HG02610 (cell line): ENCODE measurements at regions not wholly inside any gene's neighbourhood (a gene's known extent, or its start where the extent isn't known, plus 50 kb on each side); places are given as distances from the start of the nearest gene placed in this dataset.
"Not testable (repeated sequence)": the region's sequence is repeated elsewhere in the genome, so short reads cannot be mapped to it uniquely, and the experiment has no call there.

Experiments
- ATAC-seq: cut with Tn5 transposase; IDR thresholded peaks from one replicate; pipeline ENCODE4 v1.9.1; 2021; ENCODE audit warnings: mild to moderate bottlenecking, moderate library complexity; ENCODE audit not compliant: unreplicated experiment

DNA sequence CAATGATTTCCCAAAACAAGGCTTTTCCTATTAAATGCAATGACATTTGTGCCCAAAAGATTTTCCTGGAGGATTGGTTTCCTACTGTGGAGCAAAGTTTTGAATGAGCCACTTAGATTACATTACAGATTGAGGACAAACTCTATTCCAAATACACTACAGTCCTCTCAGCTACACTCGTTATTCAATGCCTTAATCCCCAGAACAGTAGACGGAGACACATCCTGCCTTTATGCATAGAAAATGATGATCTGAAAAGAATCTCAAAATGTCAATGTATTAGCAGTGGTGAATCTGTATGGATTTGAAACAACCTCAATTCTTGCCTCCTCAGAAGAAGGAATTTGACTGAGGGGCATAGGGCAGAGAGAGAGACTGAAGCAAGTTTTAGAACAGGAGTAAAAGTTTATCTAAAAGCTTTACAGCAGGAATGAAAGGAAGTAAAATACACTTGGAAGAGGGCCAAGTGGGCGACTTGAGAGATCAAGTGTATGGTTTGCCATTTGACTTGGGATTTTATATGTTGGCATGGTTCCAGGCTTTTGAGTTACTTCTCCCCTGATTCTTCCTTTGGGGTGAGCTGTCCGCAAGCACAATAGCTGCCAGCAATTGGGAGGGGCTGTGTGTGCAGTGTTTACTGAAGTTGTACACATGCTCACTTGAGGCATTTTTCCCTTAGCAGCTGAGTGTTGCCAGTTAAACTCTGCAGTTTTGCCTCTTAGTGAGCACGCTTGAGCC lies 891.9 kb upstream of the MBL2 start:
- no peak for ATAC-seq

GRCh38 chr10:53650794-53651193 lies 878.2 kb upstream of the MBL2 start:
- ATAC-seq: no peak

GRCh38 chr10:53647221-53647620 lies 874.6 kb upstream of the MBL2 start:
- not testable (repeated sequence) for ATAC-seq

DNA sequence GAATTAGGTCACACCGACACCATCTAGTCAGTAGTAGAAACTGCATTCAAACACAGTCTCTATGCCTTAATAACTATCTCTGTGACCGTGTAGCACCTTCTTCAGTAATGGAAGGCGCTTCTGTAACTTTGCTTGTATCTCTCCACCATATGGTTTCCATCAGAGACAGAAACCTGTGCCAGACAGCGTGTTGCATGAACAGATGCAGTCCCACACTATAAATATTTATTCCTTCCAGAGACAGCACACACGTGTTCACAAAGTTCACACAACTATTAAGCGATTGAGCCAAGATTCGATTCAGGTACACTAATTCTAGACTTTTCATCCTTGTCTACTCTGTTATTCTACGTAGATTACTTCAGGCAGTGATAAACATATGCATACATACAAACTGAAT lies 873.9 kb upstream of the MBL2 start:
- no peak for ATAC-seq

GRCh38 chr10:53645951-53646350 lies 873.4 kb upstream of the MBL2 start:
- ATAC-seq: no peak

DNA sequence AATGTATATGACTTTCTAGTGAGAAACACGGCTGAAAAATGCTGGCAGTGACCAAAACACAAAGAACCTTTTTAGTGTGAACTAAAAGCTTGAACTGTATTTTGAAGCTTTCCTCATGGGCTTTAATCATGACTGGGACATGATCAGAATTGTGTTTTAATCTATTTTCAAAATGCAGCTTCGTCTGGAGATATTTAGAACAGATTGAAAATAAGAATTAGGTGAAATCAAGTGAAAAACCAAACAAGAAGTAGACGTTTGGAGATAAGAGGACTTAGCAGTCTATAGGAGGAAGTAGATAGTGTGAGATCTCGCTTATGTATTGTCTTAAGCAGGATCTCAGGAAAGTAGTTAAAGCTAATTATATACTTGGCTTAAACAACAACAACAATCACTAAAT lies 865.4 kb upstream of the MBL2 start:
- ATAC-seq: no peak

DNA sequence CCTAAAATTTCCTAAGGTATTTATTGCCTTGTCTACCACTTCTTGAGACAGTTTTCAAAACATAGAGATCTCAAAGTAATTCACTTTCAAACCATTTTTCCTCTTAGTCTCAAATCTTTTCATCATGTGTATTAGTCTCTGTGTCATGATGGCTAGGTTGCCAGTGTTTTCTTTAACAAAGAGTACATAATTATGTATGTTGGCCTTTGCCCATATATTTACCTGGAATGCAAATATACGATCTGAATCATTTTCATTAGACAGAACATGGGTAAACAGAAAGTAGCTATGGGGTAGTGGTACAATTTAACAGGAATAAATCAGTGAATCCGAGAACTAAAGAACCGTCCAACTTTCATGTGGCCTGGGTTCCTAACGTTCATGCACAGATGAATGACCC lies 852.1 kb upstream of the MBL2 start:
- no peak for ATAC-seq

- ATAC-seq: no peak
These were observed 849.6 kb upstream of the MBL2 start for GRCh38 chr10:53622201-53622600.

- ATAC-seq: no peak
These were observed 847.1 kb upstream of the MBL2 start for GRCh38 chr10:53619671-53620070.

- ATAC-seq: no peak
These were observed 835.1 kb upstream of the MBL2 start for GRCh38 chr10:53607691-53608090.

- no peak for ATAC-seq
These were observed 834.4 kb upstream of the MBL2 start for GRCh38 chr10:53606981-53607380.

DNA sequence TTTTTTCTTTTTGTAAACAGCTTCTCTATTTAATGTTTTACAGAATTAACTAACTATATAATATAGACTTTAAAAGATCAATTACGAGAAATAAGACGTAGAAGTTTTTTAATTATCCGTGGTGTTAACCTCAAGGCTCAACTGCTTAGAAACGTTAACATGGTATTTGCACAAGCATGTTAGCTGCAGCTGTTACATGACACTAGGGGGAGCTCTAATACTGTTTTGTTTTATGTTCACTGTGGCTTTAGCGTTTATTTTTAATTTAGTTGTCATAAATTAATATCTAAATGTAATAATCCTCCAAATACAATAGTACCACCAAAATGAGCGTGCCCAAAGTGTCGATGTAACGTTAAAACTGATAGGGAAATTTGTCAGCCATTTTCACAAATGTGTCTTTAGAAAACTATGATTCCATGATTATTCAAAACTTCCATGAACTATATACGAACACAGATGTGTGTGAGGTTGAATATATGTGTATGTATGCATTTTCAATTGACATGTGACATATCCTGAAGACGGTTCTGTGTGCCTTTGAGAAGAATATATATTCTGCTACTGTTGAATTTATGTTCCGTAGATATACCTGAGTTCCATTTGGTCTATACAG lies 828.8 kb upstream of the MBL2 start:
- peak; percentile 79 for ATAC-seq

- ATAC-seq: no peak
These were observed 826.3 kb upstream of the MBL2 start for GRCh38 chr10:53598914-53599313.

DNA sequence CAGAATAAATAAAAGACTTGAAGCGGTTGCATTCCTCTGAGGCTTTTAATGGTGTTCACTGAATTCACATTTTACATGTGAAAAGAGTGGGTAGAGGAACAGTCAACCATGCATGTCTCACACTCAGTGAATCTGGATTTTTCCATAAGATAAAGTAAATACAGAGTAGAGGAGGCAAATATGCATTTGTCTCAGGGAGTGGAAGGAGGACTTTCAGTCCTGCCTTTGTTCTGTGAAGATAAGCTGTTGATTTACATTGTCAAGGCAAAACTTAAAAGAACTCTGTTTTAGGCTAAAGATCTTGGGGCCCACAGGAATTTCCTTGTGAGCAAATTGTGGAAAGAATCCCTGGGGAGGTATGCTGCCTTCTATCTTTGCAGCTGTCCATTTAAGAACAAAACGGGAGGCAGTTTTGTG lies 825.3 kb upstream of the MBL2 start:
- no peak for ATAC-seq

- ATAC-seq: no peak
These were observed 807.9 kb upstream of the MBL2 start for GRCh38 chr10:53580465-53580864.

GRCh38 chr10:53579773-53580172 lies 807.2 kb upstream of the MBL2 start:
- no peak for ATAC-seq

DNA sequence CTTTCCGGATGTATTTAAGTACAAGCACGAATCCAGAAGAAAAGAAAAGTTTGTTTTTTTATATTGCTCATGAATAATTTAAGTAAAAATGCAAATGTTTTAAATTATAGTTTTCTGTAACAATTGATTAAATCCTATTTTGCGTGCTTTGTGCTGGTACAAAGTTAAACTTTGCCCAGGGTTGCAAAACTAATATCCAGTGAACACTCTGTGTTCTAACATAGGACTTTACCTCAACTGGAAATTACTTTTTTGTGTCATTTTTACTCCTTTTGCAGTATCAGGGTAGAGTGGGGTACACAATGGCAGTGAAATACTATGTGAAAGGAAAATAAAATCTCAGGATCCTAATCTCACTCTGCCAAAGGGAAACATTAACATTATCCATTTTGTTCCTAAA lies 801.4 kb upstream of the MBL2 start:
- no peak for ATAC-seq

DNA sequence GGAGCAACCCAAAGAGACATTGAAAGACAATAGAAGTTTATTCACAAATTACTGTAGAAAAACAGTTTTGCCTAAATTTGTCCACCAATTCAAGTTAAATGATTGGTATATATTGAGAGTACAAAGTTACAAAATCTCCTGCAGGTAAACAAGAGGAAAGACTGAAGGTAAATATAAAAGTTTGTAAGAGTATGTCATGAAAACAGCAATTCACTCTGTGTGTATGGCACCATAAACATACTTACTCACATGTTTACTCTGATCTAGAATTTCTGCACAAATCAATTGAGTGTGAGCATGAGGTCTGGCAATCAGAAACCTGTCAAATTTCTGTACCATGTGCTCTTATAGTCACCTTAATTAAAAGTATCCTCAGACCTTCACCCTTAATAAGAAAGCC lies 800.9 kb upstream of the MBL2 start:
- no peak for ATAC-seq

DNA sequence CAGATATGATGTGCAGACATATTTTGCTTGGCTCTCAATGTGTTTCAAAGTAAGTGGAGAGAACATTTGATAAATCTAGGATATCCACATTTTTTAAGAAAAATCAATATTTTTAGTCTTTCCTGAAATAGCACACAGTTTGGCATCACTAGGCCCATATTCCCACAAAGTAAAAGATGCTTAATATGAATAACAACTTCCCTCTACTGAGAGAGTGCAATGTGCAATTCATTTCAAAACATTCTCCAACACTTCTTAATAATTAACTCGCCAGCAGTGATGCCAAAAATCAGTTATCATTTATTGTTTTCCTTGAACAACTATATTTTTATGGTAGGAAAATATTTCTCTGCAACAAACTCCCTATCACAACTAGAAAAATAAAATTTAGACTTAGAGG lies 800.2 kb upstream of the MBL2 start:
- ATAC-seq: no peak

DNA sequence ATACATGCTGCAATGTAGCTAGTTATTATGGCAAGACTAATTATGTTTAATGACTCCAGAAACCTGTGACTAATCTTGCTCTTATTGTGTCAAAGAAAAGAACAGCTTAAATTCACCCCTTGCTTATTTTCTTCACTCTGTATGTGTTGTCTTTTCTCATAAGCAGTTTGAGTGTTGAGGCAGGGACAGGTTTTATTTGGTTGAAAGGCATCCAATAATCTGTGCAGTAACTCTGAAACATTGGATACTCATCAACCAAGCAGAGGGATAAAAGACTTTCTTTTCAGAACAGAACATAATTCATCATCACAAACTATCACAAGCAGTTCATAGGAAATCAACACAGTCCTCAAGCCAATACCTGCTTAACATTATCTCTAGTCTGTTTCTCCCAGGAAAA lies 797.6 kb upstream of the MBL2 start:
- no peak for ATAC-seq

GRCh38 chr10:53569455-53569854 lies 796.9 kb upstream of the MBL2 start:
- ATAC-seq: no peak

- ATAC-seq: no peak
These were observed 776.1 kb upstream of the MBL2 start for GRCh38 chr10:53548664-53549063.

GRCh38 chr10:53547364-53547763 lies 774.8 kb upstream of the MBL2 start:
- ATAC-seq: no peak
